HK-2 (cell line): ENCODE measurements at regions not wholly inside any gene's neighbourhood (a gene's known extent, or its start where the extent isn't known, plus 50 kb on each side); places are given as distances from the start of the nearest gene placed in this dataset.

Experiments
- DNase-seq: peaks from one replicate; pipeline ENCODE4 v3.0.0-alpha.2; 2018; ENCODE audit not compliant: unreplicated experiment

DNA sequence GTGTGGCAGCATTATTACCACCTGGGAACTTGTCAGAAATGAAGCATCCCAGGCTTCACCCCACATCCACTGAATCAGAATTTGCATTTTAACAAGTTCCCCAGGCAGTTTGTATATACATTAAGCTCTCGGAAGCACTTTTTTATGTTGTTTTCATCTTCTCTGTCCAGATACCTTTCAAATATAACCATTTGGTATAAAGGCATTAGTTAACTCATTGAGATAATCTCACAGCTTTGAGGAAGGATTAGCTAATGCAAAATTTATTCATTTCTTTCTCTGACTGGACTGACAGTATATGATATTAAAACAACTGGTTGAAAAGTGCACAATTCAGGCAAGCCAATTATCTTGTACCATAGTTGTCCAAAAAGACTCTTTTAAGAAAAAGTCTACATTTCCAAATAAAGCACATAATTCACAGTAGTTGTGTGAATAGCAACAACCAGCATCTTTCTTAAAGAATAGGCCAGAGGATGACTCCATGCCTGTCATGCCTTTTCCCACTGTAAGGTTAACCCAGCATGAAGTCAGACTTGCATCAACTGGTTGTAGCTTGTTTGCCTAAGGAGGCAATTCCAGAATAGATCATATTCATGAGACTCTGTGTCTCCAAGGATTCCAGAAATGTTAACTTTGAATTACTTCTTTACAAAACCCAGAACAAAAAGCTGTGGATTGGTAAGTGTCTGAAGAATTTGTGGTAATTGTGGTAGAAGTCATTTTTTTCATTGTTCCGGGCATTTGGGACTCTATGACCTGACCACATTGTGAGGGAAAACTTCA, 254.3 kb upstream of the SESN3 start:
- DNase-seq: no peak

DNA sequence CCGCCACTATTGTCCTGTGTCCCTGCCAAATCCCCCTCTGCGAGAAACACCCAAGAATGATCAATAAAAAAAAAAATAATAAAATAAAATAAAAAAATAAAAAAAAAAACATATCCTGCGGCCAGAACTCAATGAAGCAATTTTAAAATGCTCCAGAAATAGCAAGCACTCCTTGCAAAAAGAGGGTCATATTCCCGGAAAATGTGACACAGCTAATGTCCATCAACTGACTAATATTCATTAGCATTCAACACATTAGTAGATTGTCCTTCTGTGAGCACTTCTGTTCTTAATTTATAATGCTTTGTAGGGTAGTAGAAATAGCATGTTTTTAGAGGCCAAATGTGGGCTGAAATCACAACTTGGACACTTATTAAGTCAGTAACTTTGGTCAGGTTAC, 252.3 kb upstream of the SESN3 start:
- DNase-seq: no peak

DNA sequence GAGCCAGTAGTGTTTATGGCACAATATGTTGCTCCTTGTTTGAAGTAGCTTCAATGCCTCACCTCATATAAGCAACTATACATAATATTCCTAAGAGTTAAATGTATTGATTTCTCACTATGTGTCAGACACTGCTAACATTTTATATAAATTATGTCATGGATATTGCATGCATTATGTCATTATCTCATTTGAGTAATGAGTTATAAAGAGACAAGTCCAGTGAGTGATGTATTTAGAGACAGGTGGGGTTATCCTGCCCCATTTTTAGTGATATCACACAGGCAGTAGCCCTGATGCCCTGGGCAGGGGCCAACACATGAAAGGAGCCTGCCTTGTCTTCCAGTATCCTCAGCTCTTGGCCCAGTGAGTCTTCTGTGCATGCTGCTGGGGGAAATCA, 247.0 kb upstream of the SESN3 start:
- no peak for DNase-seq

DNA sequence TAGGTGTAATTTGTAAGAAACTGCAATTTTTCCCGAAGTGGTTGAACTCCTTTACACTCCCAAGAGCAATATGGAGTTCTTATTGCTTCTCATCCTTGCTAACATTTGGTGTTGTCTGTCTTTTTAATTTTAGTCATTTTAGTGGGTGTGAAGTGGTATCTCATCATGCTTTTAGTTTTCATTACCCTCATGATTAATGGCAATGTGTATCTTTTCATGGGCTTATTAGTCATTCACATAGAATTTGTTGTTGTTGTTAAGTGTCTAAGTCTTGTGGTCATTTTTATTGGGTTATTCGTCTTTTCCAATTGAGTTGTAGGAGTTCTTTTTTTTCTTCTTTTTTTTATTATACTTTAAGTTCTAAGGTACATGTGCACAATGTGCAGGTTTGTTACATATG, 238.3 kb upstream of the SESN3 start:
- DNase-seq: no peak

DNA sequence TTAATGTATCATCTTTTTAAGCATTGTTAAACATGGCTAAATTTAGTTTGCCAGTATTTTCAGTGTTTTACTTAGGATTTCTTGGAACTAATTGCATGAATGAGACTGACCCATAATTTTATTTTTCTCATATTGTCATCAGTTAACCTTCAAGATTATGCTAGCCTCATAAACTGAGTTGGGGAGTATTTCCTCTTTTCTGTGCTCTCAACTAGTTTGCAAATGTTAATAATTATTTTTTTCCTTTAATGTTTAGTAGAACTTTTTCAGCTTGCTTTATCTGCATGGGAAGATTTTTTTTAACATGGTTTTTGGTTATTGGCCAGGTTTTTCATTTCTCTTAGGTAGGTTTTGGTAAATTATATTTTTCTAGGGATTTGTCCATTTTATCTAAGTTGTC, 235.4 kb upstream of the SESN3 start:
- DNase-seq: no peak

DNA sequence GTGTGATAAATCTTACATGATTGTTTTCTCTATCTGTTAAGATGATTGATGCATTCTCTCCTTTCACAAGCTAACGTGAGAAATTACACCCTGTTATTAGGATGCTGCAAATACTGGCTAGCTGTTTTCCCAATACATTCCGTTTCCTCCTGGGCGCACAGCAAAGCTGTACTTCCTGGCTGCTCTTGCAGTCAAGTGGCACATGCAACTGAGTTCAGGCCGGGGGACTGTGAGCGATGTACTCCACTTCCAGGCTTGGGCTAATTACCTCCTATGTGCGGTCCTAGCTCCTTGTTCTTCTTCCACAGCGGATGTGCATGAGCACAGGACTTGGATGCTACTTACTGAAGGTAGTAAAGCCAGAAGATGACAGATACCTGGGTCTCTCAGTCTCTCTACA, 234.9 kb upstream of the SESN3 start:
- no peak for DNase-seq

DNA sequence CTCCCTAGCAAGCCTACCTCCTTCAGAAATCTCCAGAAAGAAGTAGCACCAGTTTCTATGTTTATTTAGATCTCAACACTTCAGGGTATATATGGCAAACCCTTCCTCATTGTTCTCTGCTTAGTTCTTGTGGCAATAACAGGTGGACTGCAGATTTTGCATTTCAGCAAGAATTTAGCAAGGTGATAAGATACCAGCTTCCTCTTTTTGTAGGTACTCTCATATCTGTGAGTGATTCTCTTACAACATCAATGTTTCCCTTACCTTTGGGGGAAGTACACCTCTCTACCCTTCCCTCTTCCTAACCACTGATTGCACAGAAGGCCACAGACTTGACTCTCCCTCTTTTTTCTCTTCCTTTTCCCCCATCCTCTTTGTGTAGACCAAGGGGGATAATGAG, 230.9 kb upstream of the SESN3 start:
- no peak for DNase-seq

DNA sequence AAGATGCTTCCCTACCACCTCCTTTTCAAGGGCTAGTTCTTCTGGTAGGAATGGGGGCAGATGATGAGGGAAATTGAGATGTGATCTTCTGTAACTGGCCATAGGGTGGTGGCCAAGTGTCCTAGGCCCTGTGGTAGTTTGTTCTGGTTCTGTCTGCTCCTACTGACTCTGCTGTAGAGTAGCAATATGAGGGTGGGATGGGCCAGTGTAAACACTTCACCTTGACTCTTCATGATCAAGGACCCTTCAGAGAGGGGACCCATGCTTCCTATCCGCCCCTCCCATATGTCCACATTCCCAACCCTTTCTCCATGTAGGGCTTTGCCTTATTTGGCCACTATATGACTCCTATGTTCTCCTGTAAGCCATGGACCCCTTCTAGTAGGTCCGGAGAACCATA, 230.3 kb upstream of the SESN3 start:
- no peak for DNase-seq

DNA sequence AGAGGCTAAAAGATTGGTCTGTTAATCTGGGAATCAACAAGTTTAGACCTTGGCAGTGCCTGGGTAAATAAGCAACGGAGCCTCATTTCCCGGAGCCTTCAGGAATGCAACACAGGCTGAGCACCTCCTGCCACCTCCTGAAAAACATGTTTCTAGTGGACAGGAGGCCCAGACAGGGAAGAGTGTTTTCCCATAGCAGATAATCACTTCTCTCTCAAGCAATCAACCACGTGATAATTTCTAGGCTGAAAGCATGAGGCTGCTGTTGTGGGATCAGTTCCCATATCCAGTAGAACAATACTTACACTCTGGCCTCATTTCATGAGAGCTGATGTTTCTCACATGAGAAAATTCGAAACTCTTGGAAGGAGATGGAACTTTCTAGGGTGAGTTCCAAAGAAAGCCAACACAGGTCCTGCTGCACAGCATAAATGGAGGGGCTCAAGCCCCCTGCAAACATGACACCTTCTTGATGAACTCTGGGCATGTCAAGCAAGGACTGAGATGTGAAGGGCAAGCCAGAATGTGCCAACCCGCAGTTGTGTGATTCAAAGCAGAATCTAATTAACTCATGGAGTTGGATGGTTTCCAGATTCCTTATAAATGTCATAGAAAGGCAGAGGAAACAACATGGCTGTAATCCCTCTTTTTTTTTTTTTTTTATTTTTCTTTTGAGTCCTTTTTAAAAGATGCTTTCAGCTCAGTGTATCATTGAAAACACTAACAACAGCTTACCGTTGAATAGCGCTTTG, 228.5 kb upstream of the SESN3 start:
- DNase-seq: no peak

DNA sequence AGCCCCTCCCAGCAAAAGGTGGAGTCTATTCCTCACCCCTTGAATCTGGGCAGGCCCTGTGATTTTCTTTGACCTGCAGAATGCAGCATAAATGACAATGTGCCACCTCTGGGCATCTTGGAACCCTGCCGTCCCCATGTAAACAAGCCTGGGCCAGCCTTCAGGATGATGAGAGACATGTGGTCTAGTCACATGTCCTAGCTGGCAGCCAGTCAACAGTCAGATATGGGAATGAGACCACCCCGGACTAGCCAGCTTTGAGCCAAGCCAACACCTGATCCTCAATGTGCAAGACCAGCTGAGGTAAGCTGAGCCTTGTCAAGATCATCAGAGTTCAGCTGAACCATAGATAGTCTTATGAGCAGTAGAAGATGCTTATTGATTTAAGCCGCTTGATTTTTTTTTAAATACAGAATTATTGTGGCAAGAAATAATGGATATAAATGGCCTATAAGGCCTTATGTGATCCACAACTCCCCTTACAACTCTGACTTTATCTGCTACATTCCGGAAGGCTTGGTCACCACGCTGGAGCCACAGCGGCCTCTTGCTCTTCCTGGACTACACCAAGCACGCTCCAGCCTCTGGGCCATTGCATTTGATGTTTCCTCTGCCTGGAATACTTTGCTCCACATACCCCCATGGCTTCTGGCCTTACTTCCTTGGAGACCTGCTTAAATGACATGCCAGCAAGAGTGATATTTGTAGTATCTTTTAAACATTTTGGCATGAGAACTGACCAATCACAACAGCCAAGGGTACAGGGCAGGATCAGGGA, 225.9 kb upstream of the SESN3 start:
- no peak for DNase-seq

DNA sequence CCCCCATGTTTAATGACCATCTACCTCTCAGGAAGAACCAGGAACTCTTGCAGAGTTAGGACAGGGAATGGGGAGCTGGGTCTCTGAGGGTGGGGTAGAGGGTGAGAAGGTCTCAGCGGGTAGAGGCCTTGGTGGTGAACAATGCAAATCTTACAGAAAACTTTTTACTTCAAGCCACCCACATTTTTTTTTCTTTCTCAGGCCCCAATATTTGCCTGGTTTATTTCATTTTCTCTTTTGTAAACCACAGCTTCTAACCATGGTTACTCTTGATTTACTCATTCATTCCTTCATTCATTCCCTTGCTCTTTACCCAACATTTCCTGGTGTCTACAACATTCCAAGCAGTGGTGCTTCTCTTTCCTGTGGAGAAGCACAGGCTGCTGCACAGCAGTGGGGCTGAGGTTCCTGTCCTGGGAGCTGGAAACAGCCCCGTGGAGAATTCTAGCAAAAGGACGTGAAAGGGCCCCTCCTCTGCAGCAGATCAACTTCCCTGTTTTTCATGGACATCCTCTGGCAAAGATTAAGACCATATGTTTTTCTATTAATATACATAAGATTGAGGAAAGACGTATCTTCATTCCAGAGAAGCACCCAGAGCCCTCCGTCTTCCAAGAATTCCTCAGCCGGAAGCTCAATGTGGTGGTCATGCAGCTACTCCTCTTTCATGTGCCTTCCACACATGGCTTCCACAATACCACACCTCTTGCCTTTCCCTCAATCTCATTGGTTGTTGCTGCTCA, 224.4 kb upstream of the SESN3 start:
- no peak for DNase-seq

DNA sequence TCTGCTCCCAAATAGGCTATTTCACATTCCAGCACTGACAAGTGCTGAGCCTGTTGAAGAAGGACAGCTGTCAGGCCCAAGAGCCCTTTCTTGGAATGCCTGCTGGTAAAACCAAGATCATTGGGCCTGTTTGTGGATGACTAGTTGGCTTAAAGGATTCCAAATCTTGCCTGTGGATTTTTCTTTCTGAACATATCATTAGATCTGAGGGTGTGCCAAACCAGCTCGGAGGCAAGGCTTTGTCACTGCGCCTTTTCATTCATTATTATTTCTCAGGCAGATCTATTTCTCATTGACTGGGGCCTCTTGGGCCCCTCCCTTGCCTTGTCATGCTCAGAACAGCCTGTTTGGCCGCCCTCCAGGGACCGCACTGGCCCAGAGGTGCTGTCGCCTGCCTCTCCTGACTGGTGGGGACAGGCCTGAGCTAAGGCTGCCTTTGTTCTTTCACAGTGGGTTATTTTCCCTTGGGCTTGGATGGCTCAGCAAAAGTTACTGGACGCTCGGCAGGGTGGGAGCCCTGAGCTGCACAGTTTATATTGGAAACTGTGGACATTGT, 222.7 kb upstream of the SESN3 start:
- DNase-seq: no peak

DNA sequence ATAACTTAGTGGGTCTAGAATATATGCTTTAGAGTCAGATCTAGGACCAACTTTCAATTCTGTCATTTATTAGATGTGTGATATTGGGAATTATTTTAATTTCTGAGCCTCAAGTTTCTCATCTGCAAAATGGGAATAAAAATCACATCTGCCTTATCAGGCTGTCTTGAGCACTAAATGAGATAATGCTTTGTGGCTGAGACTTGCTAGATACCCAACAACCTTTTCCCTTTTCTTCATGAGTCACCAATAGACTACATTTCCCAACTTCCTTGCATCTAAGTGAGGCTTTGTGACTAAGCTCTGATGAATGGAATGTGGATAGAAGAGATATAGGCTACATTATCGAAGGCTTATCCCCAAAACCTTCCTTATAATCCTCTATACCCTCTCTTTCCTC, 220.7 kb upstream of the SESN3 start:
- DNase-seq: no peak

DNA sequence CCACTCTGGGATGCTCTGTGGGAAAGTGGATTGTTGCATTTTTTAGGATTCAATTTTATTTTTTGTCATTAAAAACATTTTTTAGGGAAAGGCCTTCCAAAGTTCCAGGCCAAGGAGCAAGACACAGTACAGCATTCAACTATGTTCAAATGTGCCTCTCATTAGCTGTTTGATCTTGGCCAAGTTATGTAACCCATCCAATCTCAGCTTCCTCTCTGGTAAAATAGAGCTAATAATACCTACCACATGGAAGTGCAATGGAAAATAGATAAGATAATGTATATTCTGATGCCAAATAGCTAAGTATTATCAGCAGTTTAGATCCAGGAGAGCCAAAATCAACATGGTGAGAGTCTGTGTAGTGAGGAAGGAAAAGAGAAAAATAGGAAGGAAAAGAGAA, 220.3 kb upstream of the SESN3 start:
- DNase-seq: no peak

DNA sequence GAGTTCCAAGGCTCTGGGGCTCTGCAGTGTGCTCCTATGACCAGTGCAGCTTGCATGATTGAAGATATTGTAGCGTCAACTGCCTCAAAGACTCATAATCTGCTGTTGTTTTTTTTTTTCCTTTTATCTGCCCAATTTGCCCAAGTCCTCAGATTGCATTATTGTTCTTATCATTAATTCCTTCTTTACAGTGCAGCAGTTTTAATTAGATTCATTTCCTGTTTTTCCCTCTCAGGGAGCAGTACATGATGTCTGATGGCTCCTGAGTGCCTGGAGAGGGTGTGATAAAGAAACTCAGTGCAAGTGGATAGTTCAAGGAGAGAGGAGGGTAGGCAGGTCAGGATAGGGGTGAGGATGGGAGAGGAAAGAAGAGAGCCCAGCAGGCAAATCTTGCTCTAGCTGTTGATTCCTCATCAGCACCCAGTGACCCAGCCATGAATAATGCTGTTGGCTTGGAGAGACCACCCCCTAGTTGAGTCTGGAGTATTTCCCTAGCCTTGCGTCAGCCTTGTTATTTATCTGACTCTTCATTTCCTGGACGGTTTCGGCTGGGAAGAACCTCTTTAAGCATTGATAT, 219.6 kb upstream of the SESN3 start:
- DNase-seq: no peak

DNA sequence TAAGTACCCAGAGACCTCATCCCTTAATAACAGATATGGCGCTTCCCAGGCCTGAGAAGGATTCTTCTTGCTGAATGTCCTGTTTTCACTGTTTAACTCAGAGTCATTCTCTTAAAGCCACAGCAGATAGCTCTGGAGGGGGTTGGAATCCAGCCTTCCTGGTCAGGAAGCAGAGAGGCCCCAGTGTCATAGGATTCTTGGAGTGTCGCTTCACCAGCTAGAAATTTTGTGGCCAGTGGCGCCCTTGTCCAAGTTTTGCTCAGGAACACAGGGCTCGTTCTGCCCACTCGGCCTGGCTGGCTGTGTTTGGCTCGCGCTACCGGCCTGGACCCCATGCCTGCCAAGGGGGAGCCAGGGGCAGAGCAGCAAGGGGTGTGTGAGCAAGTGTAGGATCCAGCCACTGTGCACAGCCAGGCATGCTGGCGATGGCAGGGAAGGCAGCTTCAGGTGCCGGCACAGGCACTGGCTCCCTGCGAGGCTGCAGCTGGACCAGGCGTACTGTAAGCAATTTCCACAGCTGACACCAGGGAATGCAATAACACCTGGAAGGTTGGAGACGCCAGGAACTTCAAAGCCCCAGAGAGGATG, 214.8 kb upstream of the SESN3 start:
- DNase-seq: no peak

DNA sequence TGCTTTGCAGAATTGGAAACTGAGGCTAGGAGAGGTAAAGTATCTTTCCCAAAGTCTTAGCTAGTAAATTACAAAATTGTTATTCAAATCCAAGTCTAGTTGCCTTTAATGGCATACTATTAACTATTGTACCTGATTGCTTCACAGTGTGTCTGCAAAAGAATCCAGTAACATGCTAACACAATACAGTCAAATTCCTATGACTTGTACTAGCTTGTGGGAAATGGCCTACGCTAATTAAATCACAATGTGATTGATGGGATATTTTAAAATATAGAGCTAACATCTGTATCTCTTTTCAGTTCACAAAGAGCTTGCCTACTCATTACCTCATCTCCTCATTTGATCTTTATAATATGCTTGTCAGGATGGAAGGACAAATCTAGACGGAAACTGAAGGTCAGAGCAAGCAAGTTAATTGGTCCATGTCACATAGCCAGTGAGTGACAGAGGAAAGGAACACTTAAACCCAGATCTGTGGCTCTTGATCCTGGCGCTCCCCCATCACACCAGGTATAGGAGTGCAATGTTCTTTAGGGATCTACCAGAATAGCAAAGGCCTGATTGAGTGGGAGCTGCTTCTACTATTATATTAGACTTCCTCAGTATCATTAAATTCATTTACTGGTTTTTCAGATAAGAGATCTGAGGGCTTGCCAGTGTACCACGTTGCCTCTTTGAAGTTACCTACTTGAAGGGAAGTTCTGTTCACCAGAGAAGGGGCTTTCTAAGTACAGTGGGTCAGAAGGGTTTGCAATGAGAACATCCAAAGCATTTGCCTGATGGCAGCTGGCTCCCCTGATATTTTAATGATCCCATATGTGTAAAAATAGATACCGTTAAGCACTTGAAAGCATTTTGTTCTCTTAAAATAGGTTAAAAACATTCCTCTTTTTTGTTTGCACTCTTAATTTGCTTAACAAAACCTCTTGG, 213.6 kb upstream of the SESN3 start:
- DNase-seq: no peak

DNA sequence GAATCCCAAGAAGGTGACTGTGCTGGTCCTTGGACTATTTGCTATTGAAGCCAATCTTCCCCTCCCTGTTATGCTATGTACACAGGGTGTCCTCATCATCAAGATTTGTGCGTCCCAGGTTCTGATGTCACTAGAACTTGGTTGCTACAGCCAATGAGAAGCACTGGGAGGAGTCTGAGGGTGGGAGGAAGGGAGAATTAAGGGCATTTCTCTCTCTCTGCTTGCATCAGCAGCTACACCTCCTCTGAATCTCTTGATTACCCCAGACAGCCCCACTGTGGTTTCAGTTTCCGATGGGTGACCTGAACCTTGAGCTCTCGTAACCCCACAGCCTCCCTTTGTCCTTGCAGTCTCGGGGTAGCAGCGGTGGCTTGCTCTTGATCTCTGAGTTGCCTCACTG, 212.4 kb upstream of the SESN3 start:
- no peak for DNase-seq

DNA sequence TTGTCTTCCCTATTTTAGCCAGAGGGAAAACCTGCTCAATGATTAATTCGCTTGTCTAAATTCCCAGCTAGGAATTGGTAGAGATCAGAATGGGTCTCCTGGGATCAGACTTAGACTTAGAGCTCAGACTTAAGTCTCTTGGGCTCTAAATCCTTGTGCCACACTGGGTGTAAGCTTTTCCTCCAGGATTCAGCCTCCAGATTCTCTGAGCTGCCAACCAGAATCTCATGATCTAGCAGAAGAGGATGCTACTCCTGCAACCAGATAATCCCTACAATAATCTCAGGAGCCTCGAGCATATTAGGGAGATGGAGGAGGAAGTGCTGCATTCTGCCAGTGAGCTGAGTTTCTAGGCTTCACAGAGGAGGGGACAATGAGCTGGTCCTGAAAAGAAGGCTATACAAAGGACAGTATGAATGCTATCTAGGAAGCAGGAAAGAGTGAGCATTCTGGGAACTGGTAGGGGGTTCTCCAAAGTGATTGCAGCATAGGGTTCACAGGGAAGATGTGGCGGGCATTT, 211.6 kb upstream of the SESN3 start:
- no peak for DNase-seq
